ENCODE measurements at regions not wholly inside any gene's neighbourhood (a gene's known extent, or its start where the extent isn't known, plus 50 kb on each side); places are given as distances from the start of the nearest gene placed in this dataset.

GRCh38 chr1:34657849-34658248 lies 97.0 kb upstream of the GJB5 start:
- TF ChIP-seq CTCF (IDR thresholded peaks at IDR 0.05): no peak
- no peak for TF ChIP-seq EP300 (IDR thresholded peaks at IDR 0.05)
- TF ChIP-seq POLR2A (IDR thresholded peaks at IDR 0.05): no peak
